Sigmoid colon (tissue), 6 donors: ENCODE measurements at regions not wholly inside any gene's neighbourhood (a gene's known extent, or its start where the extent isn't known, plus 50 kb on each side); places are given as distances from the start of the nearest gene placed in this dataset.
"Not testable (repeated sequence)": the region's sequence is repeated elsewhere in the genome, so short reads cannot be mapped to it uniquely, and the experiment has no call there.

Experiments used
- DNase-seq: peaks from one replicate; pipeline ENCODE4 v3.0.0-alpha.2; 2019
- H3K27ac ChIP-seq, 4 donors: fragments of 200-600 bp; sonication (generic); one replicate each; pipeline ENCODE4 v1.5.1; 2016 to 2019; ENCODE audit warnings: mild to moderate bottlenecking in 1 of 4
- H3K27me3 ChIP-seq, 3 donors: fragments of 200-600 bp; sonication (generic); one replicate each; pipeline ENCODE4 v1.5.1; 2019; ENCODE audit warnings: mild to moderate bottlenecking in 1 of 3
- H3K36me3 ChIP-seq, 4 donors: fragments of 200-600 bp; sonication (generic); one replicate each; pipeline ENCODE4 v1.5.1; 2016 to 2019
- H3K4me1 ChIP-seq, 4 donors: fragments of 200-600 bp; sonication (generic); one replicate each; pipeline ENCODE4 v1.5.1; 2017 to 2019
- H3K4me3 ChIP-seq, 4 donors: fragments of 200-600 bp; sonication (generic); one replicate each; pipeline ENCODE4 v1.5.1; 2017 to 2019; ENCODE audit warnings: mild to moderate bottlenecking in 2 of 4, moderate library complexity in 1 of 4
- H3K9me3 ChIP-seq, 4 donors: fragments of 200-600 bp in 3 of 4; sonication (generic) in 3 of 4; one replicate each; pipeline versions ENCODE4 v1.5.1 to v1.6.1; 2013 to 2019
- CTCF ChIP-seq, 4 experiments: fragments of 450-650 bp in 3 of 4; fragments of 200-600 bp in 1 of 4; IDR thresholded peaks; one replicate each; pipeline ENCODE4 v1.5.1; 2016 to 2019; ENCODE audit warnings: antibody characterized with exemption in 4 of 4, mild to moderate bottlenecking in 3 of 4, moderate library complexity in 2 of 4
- EP300 ChIP-seq, 4 donors: sonication (generic); formaldehyde crosslinking; IDR thresholded peaks; one replicate each; pipeline ENCODE4 v1.6.1; 2017; ENCODE audit warnings: antibody characterized with exemption in 4 of 4
- POLR2A ChIP-seq, 2 donors: fragments of 450-650 bp; IDR thresholded peaks; one replicate each; pipeline ENCODE4 v1.6.1; 2016; ENCODE audit warnings: antibody characterized with exemption in 2 of 2, mild to moderate bottlenecking in 2 of 2, moderate library complexity in 2 of 2
- POLR2AphosphoS5 ChIP-seq, 4 donors: sonication (generic); formaldehyde crosslinking; IDR thresholded peaks; one replicate each; pipeline ENCODE4 v1.6.1; 2017; ENCODE audit warnings: antibody characterized with exemption in 4 of 4
- WGBS, 2 donors: extraction: QIAGEN DNeasy Blood & Tissue Kit; methylation state at CpG; one replicate each; pipeline ENCODE4 v1.1.7; 2013; 5-methylcytosine and 5-hydroxymethylcytosine counted together
- intact Hi-C: fragments of 100-400 bp; cut with DNase I; formaldehyde crosslinking; loops from one replicate; pipeline ENCODE4 v1.15.1; 2023
- donor health status: healthy with polysubstance abuse.
- donor health status: healthy.

GRCh38 chr5:1644810-1645571 lies 121.2 kb upstream of the LPCAT1 start:
- peak; percentile 61 to 81 (median 68) for TF ChIP-seq CTCF (IDR thresholded peaks at IDR 0.05)
- TF ChIP-seq POLR2AphosphoS5 (IDR thresholded peaks at IDR 0.05) = no peak
- Histone ChIP-seq H3K4me1 (peaks cover 0 to 15% (median 7%) of the 10 kb centered on the region in 4 donors), H3K27me3 (peaks cover 12 to 39% (median 16%) of the 10 kb centered on the region in 3 donors), H3K4me3 (peak overlapping the region in 3 of 4 donors; percentile 6 to 42 (median 32)), H3K9me3 (no peaks in the 10 kb centered on the region), H3K27ac (no peak overlapping the region), H3K36me3 (no peaks in the 10 kb centered on the region)
- 2 to 5% methylated on average over 51 to 52 of the region's 52 CpGs for WGBS, 2 donors
- intact Hi-C loops = loop anchor here (2.0 to 10.0 kb wide), 4 partner anchors 50 to 720 kb away; no protein-coding TSS in a partner anchor
- peak; percentile 91 for DNase-seq

GRCh38 chr5:1644393-1644809 lies 120.6 kb upstream of the LPCAT1 start:
- H3K9me3 ChIP-seq, DNase-seq, H3K27ac ChIP-seq, H3K36me3 ChIP-seq, H3K4me3 ChIP-seq: not testable (repeated sequence)
- intact Hi-C loops = loop anchor here (2.0 to 10.0 kb wide), 4 partner anchors 50 to 720 kb away; no protein-coding TSS in a partner anchor
- H3K27me3 ChIP-seq = peaks cover 12 to 37% (median 16%) of the 10 kb centered on the region in 3 donors
- H3K4me1 ChIP-seq = peaks cover 0 to 15% (median 7%) of the 10 kb centered on the region in 4 donors
- 3 to 5% methylated on average over 15 to 19 of the region's 22 CpGs for WGBS, 2 donors

- no peak overlapping the region for H3K27ac ChIP-seq
- H3K27me3 ChIP-seq = peaks cover 12 to 37% (median 16%) of the 10 kb centered on the region in 3 donors
- no peaks in the 10 kb centered on the region for H3K36me3 ChIP-seq
- H3K4me3 ChIP-seq = no peak overlapping the region
- no peak for DNase-seq
- H3K9me3 ChIP-seq = no peaks in the 10 kb centered on the region
- no peak for TF ChIP-seq POLR2A (IDR thresholded peaks at IDR 0.05)
- TF ChIP-seq CTCF (IDR thresholded peaks at IDR 0.05) = no peak
- TF ChIP-seq POLR2AphosphoS5 (IDR thresholded peaks at IDR 0.05) = no peak
- no peak for TF ChIP-seq EP300 (IDR thresholded peaks at IDR 0.05)
- intact Hi-C loops = loop anchor here (2.0 to 10.0 kb wide), 4 partner anchors 49 to 719 kb away; no protein-coding TSS in a partner anchor
- peaks cover 0 to 15% (median 7%) of the 10 kb centered on the region in 4 donors for H3K4me1 ChIP-seq
- WGBS, 2 donors = 23 to 28% methylated on average over 14 of the region's 14 CpGs
Measured at GRCh38 chr5:1643651-1644392, 120.1 kb upstream of the LPCAT1 start.

- H3K9me3 ChIP-seq = no peaks in the 10 kb centered on the region
- 77 to 86% methylated on average over 11 of the region's 11 CpGs for WGBS, 2 donors
- no peak for TF ChIP-seq POLR2A (IDR thresholded peaks at IDR 0.05)
- no peak for TF ChIP-seq CTCF (IDR thresholded peaks at IDR 0.05)
- no peak for TF ChIP-seq POLR2AphosphoS5 (IDR thresholded peaks at IDR 0.05)
- no peak for TF ChIP-seq EP300 (IDR thresholded peaks at IDR 0.05)
- intact Hi-C loops = loop anchor here (5.0 to 10.0 kb wide), 3 partner anchors 48 to 718 kb away; no protein-coding TSS in a partner anchor
- H3K36me3 ChIP-seq = no peaks in the 10 kb centered on the region
- H3K4me3 ChIP-seq = no peak overlapping the region
- H3K27me3 ChIP-seq = peaks cover 12 to 32% (median 16%) of the 10 kb centered on the region in 3 donors
- no peak for DNase-seq
- H3K27ac ChIP-seq = no peak overlapping the region
- H3K4me1 ChIP-seq = peaks cover 0 to 15% (median 7%) of the 10 kb centered on the region in 4 donors
Measured at GRCh38 chr5:1642621-1643061, 118.9 kb upstream of the LPCAT1 start.

GRCh38 chr5:1642221-1642620 lies 118.5 kb upstream of the LPCAT1 start:
- Histone ChIP-seq H3K9me3 (no peaks in the 10 kb centered on the region), H3K36me3 (no peaks in the 10 kb centered on the region), H3K27ac (no peak overlapping the region), H3K4me1 (peaks cover 0 to 15% (median 7%) of the 10 kb centered on the region in 4 donors), H3K4me3 (no peak overlapping the region), H3K27me3 (peaks cover 12 to 29% (median 16%) of the 10 kb centered on the region in 3 donors)
- DNase-seq = no peak
- TF ChIP-seq EP300 (IDR thresholded peaks at IDR 0.05) (no peak), POLR2AphosphoS5 (IDR thresholded peaks at IDR 0.05) (no peak), POLR2A (IDR thresholded peaks at IDR 0.05) (no peak), CTCF (IDR thresholded peaks at IDR 0.05) (no peak)
- intact Hi-C loops = loop anchor here (5.0 to 10.0 kb wide), 3 partner anchors 47 to 717 kb away; no protein-coding TSS in a partner anchor
- WGBS, 2 donors = 78 to 79% methylated on average over 8 of the region's 8 CpGs
